ENCODE measurements at regions not wholly inside any gene's neighbourhood (a gene's known extent, or its start where the extent isn't known, plus 50 kb on each side); places are given as distances from the start of the nearest gene placed in this dataset.

DNA sequence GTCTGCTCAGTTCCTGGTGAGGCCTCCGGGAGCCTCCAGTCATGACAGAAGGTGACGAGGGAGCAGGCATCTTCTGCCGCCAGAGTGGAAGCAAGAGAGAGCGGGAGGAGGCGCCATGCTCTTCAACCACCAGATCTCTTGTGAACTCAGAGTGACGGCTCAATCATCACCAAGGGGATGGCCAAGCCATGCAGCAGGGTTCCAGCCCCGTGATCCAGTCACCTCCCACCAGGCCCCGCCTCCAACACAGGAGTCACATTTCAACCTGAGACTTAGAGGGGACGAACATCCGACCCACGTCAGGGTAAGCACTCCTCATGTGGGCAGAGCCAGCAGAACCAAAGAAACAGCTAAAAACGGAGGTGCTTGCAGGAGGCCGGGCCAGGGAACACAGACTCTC is 1470.5 kb downstream of the BRD1 start:
- no peak for DNase-seq (ENCODE audit: low read depth)
- H3K4me3 ChIP-seq (ENCODE audit: low read depth, low read length): no peak overlapping the region
- TF ChIP-seq POLR2A (IDR thresholded peaks at IDR 0.05; ENCODE audit: extremely low read depth, insufficient read length): no peak
- no peak for TF ChIP-seq MYC (IDR thresholded peaks at IDR 0.05; ENCODE audit: low read depth, low read length)
- TF ChIP-seq, protein P1, sequence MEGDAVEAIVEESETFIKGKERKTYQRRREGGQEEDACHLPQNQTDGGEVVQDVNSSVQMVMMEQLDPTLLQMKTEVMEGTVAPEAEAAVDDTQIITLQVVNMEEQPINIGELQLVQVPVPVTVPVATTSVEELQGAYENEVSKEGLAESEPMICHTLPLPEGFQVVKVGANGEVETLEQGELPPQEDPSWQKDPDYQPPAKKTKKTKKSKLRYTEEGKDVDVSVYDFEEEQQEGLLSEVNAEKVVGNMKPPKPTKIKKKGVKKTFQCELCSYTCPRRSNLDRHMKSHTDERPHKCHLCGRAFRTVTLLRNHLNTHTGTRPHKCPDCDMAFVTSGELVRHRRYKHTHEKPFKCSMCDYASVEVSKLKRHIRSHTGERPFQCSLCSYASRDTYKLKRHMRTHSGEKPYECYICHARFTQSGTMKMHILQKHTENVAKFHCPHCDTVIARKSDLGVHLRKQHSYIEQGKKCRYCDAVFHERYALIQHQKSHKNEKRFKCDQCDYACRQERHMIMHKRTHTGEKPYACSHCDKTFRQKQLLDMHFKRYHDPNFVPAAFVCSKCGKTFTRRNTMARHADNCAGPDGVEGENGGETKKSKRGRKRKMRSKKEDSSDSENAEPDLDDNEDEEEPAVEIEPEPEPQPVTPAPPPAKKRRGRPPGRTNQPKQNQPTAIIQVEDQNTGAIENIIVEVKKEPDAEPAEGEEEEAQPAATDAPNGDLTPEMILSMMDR (IDR thresholded peaks at IDR 0.05; ENCODE audit: low read depth, low read length): no peak
- TF ChIP-seq, protein P2, sequence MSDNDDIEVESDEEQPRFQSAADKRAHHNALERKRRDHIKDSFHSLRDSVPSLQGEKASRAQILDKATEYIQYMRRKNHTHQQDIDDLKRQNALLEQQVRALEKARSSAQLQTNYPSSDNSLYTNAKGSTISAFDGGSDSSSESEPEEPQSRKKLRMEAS (IDR thresholded peaks at IDR 0.05; ENCODE audit: low read depth, low read length): no peak

DNA sequence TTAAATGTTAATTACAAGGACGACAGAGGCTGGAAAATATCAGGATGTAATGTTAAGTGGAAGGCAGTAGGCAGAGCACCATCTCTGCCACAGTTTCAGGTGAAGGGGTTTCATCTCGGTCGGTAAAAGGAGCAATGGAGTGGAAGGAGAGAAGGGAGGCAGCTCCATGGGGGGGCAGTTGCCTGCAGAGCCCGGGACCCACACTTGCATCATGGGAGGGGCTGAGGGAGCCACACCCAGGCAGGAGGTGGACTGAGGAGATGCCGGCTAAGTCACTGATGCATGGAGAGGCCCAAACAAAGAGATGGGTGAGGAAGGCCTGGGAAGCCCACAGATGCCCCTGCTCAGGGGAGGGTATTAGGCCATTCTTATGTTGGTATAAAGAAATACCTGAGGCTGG is 1470.9 kb downstream of the BRD1 start:
- TF ChIP-seq, protein P1 (IDR thresholded peaks at IDR 0.05; ENCODE audit: low read depth, low read length): no peak
- TF ChIP-seq MYC (IDR thresholded peaks at IDR 0.05; ENCODE audit: low read depth, low read length) (no peak), POLR2A (IDR thresholded peaks at IDR 0.05; ENCODE audit: extremely low read depth, insufficient read length) (no peak)
- TF ChIP-seq, protein P2 (IDR thresholded peaks at IDR 0.05; ENCODE audit: low read depth, low read length): no peak
- no peak for DNase-seq (ENCODE audit: low read depth)
- no peak overlapping the region for H3K4me3 ChIP-seq (ENCODE audit: low read depth, low read length)

DNA sequence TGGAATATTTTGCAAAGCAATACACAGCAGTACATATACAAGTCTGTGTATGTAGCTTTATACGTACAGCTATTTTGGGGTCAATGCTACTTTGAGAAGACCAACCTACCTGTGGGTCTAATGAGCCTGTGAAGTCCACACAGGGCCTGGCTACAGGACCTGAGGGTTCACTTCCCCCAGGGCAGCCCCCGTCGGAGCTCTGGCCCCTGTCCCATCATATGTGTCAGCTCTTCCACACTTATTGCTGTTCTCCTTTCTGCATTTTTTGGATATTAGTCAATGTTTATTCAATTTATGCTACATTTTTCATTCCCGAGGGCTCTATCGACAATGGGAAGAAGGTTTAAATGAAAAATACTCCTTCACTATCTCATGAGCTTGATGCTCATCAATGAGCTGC is 1473.6 kb downstream of the BRD1 start:
- DNase-seq (ENCODE audit: low read depth): no peak
- no peak overlapping the region for H3K4me3 ChIP-seq (ENCODE audit: low read depth, low read length)
- TF ChIP-seq, protein P2 (IDR thresholded peaks at IDR 0.05; ENCODE audit: low read depth, low read length): no peak
- TF ChIP-seq MYC (IDR thresholded peaks at IDR 0.05; ENCODE audit: low read depth, low read length) (no peak), POLR2A (IDR thresholded peaks at IDR 0.05; ENCODE audit: extremely low read depth, insufficient read length) (no peak)
- TF ChIP-seq, protein P1 (IDR thresholded peaks at IDR 0.05; ENCODE audit: low read depth, low read length): no peak

DNA sequence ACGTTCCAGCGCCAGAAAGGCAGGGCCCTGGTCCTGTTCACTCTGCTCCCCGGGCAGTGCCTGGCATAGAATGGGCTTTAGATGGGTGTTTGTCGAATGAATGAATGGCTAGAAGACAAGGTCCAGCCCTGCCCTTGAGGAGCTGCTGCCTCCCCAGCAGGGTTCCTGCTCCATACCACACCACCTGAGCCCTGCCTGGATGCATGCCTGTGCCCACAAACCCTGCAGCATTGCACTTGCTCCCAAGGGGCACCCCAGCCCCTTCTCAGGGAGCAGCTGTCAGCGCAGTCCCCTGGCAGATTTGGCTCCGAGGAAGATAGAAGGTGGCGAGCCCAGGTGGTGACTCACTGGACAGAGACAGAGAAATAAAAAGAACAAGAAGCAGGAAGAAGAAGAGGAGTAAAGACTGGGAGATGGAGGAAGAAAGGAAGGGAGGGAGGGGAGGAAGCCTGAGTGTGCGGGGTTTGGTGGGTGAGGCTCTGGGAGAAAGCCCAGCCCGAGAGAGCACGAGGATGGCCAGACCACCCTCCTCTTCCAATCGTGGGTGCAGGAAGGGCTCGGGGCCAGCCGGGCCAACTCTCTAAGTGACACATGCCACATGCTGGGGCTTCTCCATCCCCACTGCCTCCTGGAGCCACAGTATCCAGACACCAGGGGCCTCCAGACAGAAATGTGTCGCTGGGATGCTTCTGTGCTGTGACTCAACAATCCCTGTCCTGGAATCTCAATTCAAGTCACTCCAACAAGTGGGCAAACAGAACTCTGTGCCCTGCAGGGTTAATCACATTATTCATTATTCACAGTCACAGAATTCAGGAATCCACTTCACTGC is 1474.3 kb downstream of the BRD1 start:
- no peak overlapping the region for H3K4me3 ChIP-seq (ENCODE audit: low read depth, low read length)
- no peak for DNase-seq (ENCODE audit: low read depth)
- TF ChIP-seq MYC (IDR thresholded peaks at IDR 0.05; ENCODE audit: low read depth, low read length): no peak
- no peak for TF ChIP-seq POLR2A (IDR thresholded peaks at IDR 0.05; ENCODE audit: extremely low read depth, insufficient read length)
- TF ChIP-seq, protein P2 (IDR thresholded peaks at IDR 0.05; ENCODE audit: low read depth, low read length): no peak
- TF ChIP-seq, protein P1 (IDR thresholded peaks at IDR 0.05; ENCODE audit: low read depth, low read length): no peak

DNA sequence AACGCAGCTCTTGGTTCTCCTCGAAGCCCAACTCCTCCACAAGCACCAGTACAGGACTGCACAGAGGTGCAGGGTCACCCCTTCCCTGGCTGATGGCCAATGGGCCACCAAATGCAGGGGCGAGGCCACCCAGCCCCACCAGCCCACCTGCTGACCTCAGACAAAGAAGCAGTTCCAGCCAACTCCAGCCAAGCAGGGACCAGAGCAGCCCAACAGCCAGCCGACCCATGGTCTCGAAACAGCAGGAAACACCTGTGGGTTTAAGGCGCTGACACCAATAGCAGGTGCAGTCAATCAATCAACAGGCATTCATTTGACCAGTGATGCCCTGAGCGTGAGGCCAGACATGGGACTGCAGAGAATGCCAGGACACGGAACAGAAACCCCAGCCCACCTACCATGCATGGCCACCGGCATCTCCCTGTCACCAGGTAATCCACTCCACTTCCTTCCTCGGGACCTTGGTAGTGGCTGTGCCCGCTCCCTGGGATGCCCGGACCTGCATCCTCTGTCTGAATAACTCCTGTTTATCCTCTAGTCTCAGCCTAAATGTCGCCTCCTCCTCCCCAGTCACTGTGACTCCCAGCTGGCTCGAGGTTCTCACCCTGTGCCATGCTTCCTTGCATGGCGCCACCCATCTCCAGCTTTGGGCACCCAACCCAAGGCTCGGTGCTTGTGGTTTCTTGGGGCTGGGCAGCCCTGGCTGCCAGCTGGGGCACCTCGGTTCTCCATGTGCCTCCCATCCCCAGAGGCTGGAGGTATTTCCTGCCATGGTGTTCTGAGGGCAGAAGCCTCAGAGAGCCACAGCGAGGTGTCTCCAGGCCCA is 1475.4 kb downstream of the BRD1 start:
- TF ChIP-seq MYC (IDR thresholded peaks at IDR 0.05; ENCODE audit: low read depth, low read length) (no peak), POLR2A (IDR thresholded peaks at IDR 0.05; ENCODE audit: extremely low read depth, insufficient read length) (no peak)
- TF ChIP-seq, protein P1 (IDR thresholded peaks at IDR 0.05; ENCODE audit: low read depth, low read length): no peak
- TF ChIP-seq, protein P2 (IDR thresholded peaks at IDR 0.05; ENCODE audit: low read depth, low read length): no peak
- no peak for DNase-seq (ENCODE audit: low read depth)
- no peak overlapping the region for H3K4me3 ChIP-seq (ENCODE audit: low read depth, low read length)

Measured in NB4 (cell line).